Fibroblast of skin of left quadriceps (primary cell): ENCODE measurements at regions not wholly inside any gene's neighbourhood (a gene's known extent, or its start where the extent isn't known, plus 50 kb on each side); places are given as distances from the start of the nearest gene placed in this dataset.

Experiments used
- DNase-seq, 2 experiments: peaks; one replicate each; pipeline ENCODE4 v3.0.0-alpha.2; 2013; ENCODE audit warnings: low read depth in 2 of 2

DNA sequence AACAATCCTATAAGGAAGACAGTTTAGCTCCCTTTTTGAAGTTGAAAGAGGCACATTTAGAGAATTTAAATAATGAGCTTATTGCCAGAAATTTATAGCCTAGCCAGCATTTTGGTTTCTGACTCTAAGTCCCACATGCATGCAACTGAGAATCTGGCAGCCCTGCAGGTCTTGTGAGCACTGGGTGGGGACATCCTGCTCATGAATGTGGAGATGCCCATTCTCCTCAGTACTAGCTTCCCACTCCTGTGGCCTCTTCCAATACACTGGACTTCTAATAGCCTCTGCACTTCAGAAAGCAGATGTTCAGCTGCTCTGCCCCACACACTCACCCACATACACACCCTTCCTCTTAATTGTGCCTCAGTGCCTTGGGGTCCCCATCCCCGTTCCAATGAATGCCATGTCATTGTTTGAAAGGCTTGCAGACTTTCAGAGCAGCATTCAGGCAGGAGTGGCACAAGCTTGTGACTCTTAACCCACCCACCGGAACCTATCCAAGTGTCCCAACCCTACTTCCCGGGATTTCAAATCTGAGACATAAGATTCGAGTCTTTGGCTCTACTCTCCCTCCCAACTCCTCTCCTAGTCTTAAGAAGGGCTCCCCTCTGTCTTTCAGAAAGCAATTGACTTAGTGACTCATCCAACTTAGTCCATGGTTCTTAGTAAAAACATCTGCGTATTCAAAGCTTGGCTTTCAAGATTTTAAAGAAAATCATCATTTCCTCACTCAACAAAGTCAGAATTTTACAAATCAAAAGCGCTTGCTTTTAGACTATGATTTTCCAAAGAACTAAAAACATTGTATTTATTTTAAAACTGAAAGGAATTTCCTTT, 80.0 kb upstream of the FREM2 start:
- DNase-seq: no peak

DNA sequence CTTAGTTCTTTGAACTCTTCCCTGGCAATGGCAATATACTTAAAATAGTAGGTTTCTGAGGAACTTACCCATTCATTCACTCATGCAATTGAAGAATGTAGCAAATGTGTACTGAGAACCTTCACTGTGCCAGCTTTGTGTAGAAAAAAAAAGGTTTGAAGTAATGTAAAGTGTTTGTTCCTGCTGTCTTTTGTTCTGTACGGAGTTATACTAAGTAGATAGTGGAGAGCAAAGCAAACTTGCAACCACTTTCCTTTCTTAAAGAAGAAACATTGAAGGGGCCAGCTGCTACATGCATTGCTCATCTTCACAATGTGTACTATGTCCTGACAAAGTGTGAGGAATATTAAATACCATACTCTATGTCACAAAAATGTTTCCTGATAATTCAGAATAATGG, 68.9 kb upstream of the FREM2 start:
- no peak for DNase-seq

DNA sequence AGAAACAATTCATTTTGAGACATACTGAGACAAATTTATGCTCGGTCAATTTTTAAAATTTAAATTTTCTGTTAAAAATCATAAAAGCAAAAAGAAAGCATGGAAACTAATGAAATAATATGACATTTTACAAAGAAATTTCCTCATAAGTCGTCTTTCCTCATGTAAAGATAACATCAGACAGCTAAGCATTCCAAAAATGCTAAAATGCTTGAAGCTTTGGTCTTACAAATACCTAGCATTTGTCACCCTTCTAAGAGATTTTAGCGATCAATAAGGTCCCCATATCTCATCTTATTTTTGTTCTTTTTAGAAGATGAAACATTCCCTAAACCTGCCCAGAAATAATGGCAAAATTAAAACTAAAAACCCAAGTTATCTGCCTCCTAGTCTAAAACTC, 68.5 kb upstream of the FREM2 start:
- DNase-seq: no peak

DNA sequence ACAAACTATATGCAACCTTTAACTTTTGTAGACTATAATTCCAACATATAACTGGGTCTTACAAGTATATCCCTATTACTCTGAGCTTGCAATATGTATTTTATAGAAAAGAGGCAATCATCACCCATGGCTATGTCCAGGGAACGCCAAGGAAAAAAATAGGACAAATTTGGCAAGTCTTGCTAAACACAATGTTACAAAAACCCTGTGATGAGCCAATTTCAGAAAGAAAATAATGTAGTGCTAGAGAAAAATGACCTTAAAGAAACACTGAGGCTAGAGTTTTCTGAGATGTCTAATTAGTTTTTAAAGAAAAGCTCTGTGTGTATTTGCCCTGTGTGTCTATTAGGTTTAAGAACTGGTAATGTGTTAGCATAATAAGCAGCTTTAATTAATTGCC, 68.0 kb upstream of the FREM2 start:
- no peak for DNase-seq

DNA sequence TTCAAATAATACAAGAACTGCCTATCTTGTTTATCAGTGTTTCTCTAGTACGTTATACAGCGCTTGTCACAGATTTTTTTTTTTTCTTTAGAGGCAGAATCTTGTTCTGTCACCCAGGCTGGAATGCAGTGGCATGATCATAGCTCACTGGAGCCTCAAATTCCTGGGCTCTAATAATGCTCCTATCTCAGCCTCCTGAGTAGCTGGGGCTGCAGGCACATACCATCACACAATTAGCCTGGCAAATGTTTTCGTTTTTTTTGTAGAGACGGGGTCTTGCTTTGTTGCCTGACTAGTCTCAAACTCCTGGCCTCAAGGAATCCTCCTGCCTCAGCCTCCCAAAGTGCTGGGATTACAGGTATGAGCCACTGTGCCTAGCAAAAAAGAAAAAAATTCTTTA, 66.0 kb upstream of the FREM2 start:
- DNase-seq: no peak

DNA sequence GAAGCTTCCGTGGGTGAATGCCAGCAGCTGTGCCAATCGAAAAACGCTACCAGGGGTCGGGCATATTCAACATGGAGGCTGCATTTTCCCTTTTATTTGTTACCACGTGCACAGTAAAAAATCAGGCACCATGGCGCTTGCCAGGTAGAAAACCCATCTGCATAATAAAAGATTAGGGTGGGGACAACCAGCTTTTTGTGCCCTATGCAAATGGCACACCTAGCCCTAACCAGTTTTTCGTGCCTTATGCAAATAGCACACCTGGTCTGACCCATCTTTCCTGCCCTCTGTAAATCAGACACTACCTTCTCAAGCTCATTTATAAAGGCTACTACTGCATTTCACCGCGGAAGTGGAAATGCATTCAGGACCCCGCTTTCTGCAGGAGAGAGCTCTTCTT, 62.1 kb upstream of the FREM2 start:
- no peak for DNase-seq

DNA sequence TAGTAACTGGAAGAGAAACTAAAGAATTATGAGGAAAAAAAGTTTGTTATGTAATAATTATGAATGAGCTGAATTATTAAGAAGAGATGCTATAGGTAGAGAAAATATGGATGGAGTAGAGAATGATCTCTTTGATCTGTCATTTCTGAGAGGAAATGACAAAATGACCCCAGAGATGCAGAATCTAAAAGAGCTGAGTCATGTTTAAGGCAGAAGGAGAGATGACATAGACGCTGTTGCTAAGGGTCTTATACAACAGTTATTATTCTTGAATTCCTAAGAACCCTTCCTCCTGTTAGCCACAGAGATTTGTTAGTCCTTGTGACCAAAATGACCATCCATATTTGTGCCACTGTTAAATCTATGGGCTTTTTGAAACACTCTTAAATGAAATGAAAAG, 58.3 kb upstream of the FREM2 start:
- DNase-seq: no peak

DNA sequence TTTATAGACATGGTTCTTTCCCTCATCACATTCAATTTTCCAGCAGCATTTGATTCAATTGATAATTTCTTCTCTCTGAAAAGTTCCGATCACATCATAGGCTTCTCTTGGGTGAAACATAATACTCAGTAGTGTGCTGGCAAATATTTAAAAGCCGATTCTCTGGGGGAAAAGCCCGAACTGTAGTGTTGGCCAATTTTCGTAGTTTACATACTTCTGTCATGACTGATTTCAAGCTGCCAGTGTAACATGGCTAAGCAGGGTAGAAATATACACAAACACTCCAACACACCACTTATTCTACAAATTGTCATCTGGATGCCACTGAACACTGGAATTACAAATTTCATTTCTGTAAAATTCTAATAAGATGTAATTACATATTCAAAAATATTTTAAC, 56.1 kb upstream of the FREM2 start:
- peak; percentile 50 to 54 for DNase-seq

DNA sequence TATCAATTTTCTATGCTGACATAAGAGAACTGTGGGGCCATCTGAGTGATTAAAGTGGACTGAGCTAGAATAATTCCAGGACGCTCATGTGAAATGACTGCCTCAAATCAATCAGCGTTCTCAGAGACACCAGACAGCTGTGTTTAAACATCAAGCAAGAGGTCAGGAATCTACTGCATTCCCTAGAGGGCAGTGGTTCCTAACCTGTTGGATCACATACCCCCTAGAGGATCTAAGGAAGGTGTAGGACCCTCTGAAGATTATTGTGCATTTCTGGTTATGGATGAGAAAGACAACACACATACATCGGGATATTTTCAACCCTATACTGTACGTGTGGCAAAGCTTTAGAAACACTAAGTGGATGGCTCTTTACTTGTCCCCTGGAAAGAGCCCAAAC, 51.8 kb upstream of the FREM2 start:
- no peak for DNase-seq

DNA sequence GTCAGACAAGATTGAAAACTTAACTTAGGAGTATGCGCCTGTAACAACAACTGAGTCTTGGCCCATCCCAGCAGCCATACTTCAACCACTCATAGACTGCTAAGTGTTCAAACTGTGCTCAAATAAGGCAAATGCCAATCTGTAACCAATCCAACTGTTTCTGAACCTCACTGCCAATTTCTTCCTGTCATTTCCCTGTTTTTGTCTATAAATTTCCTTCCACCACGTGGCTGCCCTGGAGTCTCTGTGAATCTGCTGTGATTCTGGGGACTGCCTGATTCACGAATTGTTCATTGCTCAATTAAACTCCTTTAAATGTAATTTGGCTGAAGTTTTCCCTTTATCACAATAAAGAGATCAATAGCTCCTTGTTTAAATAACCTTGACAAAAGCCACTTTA, 50.8 kb upstream of the FREM2 start:
- DNase-seq: no peak

DNA sequence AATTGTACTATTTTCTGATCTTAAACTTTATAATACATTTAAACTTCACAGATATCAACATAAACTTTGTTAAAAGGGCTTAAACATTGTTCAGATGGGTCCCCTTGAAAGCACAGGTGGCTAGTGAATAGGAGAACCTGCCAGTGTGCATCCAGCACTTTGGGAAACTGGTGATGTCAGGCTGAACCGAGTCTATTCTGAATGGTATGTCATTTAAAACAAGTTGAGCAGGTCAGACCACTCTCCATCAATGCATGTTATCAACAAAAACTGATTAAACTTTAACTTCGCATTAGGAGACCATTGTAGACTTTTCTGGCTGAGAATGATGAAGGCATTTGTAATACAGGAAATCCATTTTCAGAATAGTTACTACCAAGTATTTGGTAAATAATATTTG, 50.1 kb upstream of the FREM2 start:
- DNase-seq: no peak
